ENCODE measurements at regions not wholly inside any gene's neighbourhood (a gene's known extent, or its start where the extent isn't known, plus 50 kb on each side); places are given as distances from the start of the nearest gene placed in this dataset.
A peak's percentile ranks its signal among the peaks of the same experiment; 100 is the strongest.
"Not testable (repeated sequence)": the region's sequence is repeated elsewhere in the genome, so short reads cannot be mapped to it uniquely, and the experiment has no call there.

GRCh38 chr6:86456821-86457220, 480.5 kb upstream of the HTR1E start:
- DNase-seq, result no peak

GRCh38 chr6:86453232-86453631, 484.1 kb upstream of the HTR1E start:
- DNase-seq, result no peak

- no peak for DNase-seq
Observed at GRCh38 chr6:86448398-86448797, 488.9 kb upstream of the HTR1E start.

- DNase-seq, result no peak
Observed at GRCh38 chr6:86440608-86441007, 496.7 kb upstream of the HTR1E start.

GRCh38 chr6:86423571-86423970, 513.8 kb upstream of the HTR1E start:
- no peak for DNase-seq

GRCh38 chr6:86412057-86412456, 525.3 kb upstream of the HTR1E start:
- no peak for DNase-seq

- no peak for DNase-seq
Observed at GRCh38 chr6:86407128-86407527, 530.2 kb upstream of the HTR1E start.

GRCh38 chr6:86392850-86393249, 544.5 kb upstream of the HTR1E start:
- not testable (repeated sequence) for DNase-seq

GRCh38 chr6:86380571-86381125, 556.7 kb upstream of the HTR1E start:
- DNase-seq, result no peak

GRCh38 chr6:86357877-86358276, 579.5 kb upstream of the HTR1E start:
- DNase-seq, result no peak

- DNase-seq, result no peak
Observed at GRCh38 chr6:86355271-86355670, 582.1 kb upstream of the HTR1E start.

GRCh38 chr6:86331919-86332318, 605.4 kb upstream of the HTR1E start:
- DNase-seq, result peak in 1 of 3 experiments; percentile 1

GRCh38 chr6:86331265-86331840, 606.0 kb upstream of the HTR1E start:
- no peak for DNase-seq

- no peak for DNase-seq
Observed at GRCh38 chr6:86306210-86306609, 631.1 kb upstream of the HTR1E start.

GRCh38 chr6:86285876-86286275, 643.2 kb upstream of the SYNCRIP start:
- no peak for DNase-seq

- not testable (repeated sequence) for DNase-seq
Observed at GRCh38 chr6:86284809-86285480, 642.3 kb upstream of the SYNCRIP start.

- DNase-seq, result not testable (repeated sequence)
Observed at GRCh38 chr6:86283596-86283995, 640.9 kb upstream of the SYNCRIP start.

- DNase-seq, result no peak
Observed at GRCh38 chr6:86276056-86276455, 633.4 kb upstream of the SYNCRIP start.

- no peak for DNase-seq
Observed at GRCh38 chr6:86273936-86274335, 631.2 kb upstream of the SYNCRIP start.

GRCh38 chr6:86256615-86257187, 614.0 kb upstream of the SYNCRIP start:
- DNase-seq, result no peak

GRCh38 chr6:86255973-86256372, 613.3 kb upstream of the SYNCRIP start:
- DNase-seq, result no peak

- DNase-seq, result no peak
Observed at GRCh38 chr6:86251106-86251505, 608.4 kb upstream of the SYNCRIP start.

GRCh38 chr6:86217906-86218305, 575.2 kb upstream of the SYNCRIP start:
- DNase-seq, result no peak

GRCh38 chr6:86215323-86215722, 572.6 kb upstream of the SYNCRIP start:
- no peak for DNase-seq
